ENCODE measurements at regions not wholly inside any gene's neighbourhood (a gene's known extent, or its start where the extent isn't known, plus 50 kb on each side); places are given as distances from the start of the nearest gene placed in this dataset.
A peak's percentile ranks its signal among the peaks of the same experiment; 100 is the strongest.
"Not testable (repeated sequence)": the region's sequence is repeated elsewhere in the genome, so short reads cannot be mapped to it uniquely, and the experiment has no call there.

DNA sequence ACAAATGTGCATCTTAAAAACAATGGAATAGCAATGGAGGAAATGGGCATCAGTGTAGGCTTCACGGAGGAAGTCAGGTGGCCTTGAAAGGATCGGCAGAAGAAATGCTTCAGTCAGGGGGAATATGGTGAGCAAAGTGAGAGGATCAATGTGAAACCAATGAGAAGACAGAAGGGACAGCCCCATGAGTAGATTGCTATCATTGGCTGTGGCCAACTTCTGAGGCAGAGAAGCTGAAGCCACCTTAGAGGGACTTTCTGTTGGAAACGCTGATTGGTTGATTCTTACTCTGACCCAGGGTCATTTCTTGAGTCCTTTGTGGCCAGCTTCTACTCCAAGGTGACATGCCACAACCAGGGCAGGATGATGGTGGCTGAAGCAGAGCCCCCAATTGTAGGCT, 130.7 kb upstream of the ZNF648 start:
- no peak for DNase-seq

- no peak for DNase-seq
Observed at GRCh38 chr1:182191381-182192115, 130.0 kb upstream of the ZNF648 start.

DNA sequence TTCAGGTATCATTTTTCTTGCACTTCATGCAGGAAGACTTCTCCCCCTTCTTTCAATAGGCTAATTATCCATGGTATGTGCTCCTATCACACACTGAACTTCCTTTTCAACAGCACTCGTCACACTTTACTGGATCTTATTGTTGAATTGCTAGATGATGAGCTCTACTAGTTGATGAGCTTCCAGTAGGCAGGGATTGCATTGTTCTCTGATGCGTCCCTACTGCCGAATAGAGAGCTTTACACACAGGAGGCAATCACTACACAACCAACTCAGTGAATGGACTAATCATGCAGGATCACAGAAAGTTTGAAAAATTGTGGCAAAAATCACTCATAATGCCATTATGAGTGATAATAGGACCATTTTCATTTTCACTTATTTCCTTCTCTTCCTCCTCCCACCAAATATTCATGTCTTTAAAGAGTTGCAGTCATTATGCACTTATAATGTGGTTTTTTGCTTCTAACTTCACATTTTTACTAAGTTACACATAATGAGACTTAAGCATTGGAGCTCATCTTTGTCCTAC, 128.1 kb upstream of the ZNF648 start:
- DNase-seq = no peak

DNA sequence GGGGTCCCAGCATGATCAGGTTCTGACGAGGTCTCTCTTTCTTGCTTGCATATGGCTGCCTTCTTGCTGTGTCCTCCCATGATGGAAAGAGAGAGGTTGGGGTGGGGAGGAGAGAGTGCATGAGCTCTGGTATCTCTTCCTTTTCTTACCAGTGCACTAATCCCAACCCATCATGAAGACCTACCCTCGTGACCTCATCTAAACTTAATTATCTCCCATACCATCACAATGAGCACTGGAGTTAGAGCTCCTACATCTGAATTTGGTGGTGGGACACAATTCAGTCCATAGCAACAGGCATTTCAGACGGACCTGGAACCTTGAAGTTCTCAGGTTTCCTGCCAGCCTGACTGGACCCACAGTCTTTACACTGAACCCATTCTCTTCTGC, 125.2 kb upstream of the ZNF648 start:
- no peak for DNase-seq

DNA sequence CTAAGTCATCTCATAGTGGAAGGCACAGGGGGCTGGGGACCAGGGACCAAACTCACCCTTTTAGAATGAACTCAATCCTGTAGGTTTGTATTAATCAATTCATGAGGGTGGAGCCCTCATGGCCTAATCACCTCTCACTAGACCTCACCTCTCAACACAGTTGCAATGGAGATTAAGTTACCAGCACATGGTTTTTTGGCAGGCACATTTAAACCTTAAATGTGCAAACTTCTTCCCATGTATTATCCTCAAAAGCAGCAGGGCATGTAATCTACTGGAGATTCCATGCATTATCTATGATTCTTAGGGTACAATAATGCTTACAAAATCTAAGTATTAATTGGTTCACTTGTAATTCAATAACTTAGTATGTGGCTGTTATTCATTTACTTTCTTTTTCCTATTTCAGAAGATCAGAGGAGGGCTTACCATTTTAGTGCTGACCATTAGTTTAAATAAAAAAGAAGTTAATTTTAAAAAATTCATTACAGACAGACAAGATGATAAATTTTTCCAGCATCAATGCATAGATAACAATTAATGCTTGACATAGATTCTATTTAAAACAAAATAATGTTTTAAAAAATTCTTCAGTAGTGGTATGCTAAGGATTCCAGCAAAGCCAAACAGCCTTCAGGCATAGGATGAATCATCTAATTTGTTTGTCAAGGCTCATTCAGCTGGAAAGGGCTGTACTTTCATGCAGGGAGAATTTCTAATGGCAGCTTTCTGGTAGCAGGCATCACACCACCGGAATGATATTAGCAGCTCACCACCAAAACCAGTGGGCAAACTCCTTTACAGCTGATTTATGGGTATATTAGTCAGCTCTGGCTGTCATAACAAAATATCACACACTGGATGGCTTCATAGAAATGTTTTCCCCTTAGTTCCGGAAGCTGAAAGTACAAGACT, 124.6 kb upstream of the ZNF648 start:
- DNase-seq = no peak

DNA sequence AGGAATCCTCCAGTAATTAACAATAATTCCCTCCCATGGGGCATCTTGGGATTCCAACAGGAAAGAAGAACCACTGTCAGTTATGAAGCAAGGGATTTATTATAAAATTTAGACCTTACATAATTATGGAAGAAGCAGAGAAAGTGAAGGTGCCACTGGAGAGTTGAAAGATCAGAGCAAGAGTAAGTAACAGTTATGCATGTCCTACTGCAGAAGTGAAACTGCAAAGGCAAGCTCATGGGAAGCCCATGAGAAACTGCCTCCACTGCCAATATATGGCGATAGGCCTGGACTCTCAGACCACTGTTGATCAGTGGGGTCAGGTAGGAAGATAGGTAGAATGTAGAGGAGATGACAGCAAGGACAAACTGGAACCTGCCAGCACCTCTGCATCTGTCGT, 123.6 kb upstream of the ZNF648 start:
- DNase-seq = no peak

GRCh38 chr1:182183606-182184005, 122.1 kb upstream of the ZNF648 start:
- DNase-seq = no peak

GRCh38 chr1:182182311-182182710, 120.8 kb upstream of the ZNF648 start:
- DNase-seq = no peak

GRCh38 chr1:182181167-182181572, 119.7 kb upstream of the ZNF648 start:
- no peak for DNase-seq

DNA sequence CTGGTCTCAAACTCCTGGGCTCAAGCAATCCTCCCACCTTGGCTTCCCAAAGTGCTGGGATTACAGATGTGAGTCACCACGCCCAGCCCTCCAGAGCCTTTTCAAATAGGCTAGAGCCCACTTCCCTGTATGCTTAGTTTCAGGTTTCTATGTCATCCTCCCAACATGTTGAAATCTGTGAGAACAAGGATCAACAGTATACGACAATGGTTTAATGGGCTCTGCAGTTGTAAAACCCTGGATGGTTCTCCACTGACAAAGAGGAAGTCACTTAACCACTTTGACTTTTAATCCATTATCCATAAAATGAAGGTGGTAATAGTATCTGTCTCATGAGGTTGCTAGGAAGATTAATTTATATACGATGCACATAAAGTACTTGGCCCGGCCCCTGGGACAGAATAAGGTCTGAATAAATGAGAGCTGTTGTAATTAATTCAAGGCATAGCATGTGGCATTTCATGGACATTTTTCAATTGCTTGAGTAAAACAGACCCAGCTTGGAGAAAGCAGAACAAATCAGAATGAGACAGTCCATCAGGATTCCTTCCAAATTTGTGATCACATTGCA, 113.9 kb upstream of the ZNF648 start:
- DNase-seq = peak; percentile 3 to 15

DNA sequence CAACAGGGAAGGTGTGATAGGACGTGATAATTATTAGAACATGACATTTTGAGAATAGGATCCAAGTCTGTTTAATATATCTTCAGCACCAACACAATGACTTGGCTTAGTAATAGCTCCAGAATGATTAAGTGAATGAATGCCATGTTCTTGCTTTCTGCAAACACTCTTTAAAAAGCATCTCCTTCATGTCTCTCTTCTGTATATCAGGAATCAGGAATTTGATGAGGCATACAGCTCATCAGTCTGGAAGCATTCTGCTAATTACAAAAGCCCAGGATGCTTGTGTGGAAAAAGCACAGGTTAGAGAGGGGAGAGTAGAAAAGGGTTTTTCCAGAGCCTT, 113.0 kb upstream of the ZNF648 start:
- no peak for DNase-seq

GRCh38 chr1:182173808-182174512, 112.4 kb upstream of the ZNF648 start:
- no peak for DNase-seq

DNA sequence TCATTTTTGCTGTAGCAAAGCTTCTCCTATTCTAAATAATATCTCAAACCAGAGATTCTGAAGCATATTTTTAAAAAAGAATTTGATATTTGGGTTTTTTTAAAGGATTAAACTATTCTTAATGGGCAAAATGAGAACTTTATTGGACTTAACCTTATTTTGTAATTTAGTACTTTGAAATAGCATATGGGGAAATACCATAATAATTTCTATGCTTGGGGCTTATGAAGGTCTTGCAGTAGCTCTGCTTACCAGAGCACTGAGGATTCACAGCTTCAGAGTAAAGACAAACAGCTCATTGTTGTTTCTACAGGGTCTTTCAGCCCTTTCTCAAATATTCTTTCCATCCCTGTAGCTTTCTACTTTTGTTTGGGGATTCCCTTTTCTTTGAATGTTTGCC, 111.2 kb upstream of the ZNF648 start:
- DNase-seq = no peak

- peak; percentile 10 to 24 for DNase-seq
Observed at GRCh38 chr1:182170891-182171461, 109.5 kb upstream of the ZNF648 start.

DNA sequence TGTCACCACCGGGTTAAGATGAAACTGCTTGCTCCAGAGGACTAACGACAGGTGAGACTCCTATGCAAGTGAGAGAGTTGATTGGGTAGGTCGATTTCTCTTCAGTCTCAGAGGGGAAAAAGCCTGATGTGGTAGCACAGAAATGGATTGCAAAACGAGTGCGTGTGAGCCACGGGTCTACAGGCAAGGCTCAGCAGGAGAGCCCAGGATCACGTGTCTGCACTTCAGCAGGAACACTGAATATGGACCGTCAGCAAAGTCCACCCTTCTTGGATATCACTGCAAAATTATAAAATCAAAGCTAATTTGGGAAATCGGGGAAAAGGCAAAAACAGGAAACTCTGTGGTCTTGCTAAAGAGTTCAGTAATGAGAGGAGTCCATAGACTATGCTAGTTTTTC, 107.7 kb upstream of the ZNF648 start:
- no peak for DNase-seq

DNA sequence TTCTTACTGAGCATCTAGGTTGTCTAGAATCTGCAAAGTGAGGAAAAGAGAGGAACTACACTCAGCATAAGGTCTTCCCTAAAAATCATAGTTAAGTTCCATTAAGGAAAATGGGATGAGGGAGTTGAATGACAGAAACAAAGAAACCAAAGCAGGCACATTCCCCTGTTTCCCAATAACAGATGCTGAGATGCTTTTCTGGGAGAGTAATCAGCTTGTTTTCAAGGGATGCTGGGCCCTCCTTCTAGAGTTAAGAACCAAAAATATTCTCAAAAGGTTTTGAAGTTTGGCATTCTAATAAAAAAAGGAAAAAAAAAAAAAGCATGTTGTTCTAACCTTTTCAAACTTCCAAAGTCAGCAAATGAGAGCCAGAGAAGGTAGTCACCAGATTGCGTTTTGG, 105.2 kb upstream of the ZNF648 start:
- no peak for DNase-seq

GRCh38 chr1:182166321-182166720, 104.8 kb upstream of the ZNF648 start:
- DNase-seq = no peak

GRCh38 chr1:182164273-182164672, 102.8 kb upstream of the ZNF648 start:
- no peak for DNase-seq

GRCh38 chr1:182163821-182164223, 102.3 kb upstream of the ZNF648 start:
- DNase-seq = no peak

GRCh38 chr1:182159443-182159842, 97.9 kb upstream of the ZNF648 start:
- no peak for DNase-seq

GRCh38 chr1:182157187-182157586, 95.7 kb upstream of the ZNF648 start:
- DNase-seq = no peak

DNA sequence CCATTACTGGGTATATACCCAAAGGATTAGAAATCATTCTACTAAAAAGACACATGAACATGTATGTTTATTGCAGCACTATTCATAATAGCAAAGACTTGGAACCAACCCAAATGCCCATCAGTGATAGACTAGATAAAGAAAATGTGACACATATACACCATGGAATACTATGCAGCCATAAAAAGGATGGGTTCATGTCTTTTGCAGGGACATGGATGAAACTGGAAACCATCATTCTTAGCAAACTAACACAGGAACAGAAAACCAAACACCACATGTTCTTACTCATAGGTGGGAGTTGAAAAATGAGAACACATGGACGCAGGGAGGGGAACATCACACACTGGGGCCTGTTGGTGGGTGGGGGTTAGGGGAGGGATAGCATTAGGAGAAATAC, 92.9 kb upstream of the ZNF648 start:
- DNase-seq = not testable (repeated sequence)

All from CD4-positive, alpha-beta T cell treated with Interleukin-4 for 1 hour (primary cell).